ENCODE measurements at regions not wholly inside any gene's neighbourhood (a gene's known extent, or its start where the extent isn't known, plus 50 kb on each side); places are given as distances from the start of the nearest gene placed in this dataset.

- H3K4me2 ChIP-seq (ENCODE audit: low read depth, low read length, poor library complexity, severe bottlenecking), result no peak overlapping the region
- no peaks in the 10 kb centered on the region for H3K9me3 ChIP-seq (ENCODE audit: insufficient read depth, low read depth, low read length)
- H3K27me3 ChIP-seq (ENCODE audit: insufficient read depth, low read length, poor library complexity, severe bottlenecking), result no peaks in the 10 kb centered on the region
- no peaks in the 10 kb centered on the region for H3K36me3 ChIP-seq (ENCODE audit: insufficient read depth, low read length)
- H3K4me1 ChIP-seq (ENCODE audit: insufficient read depth, low read length, poor library complexity, severe bottlenecking), result no peaks in the 10 kb centered on the region
- no peaks in the 10 kb centered on the region for H3F3A ChIP-seq (ENCODE audit: low read depth)
- no peak overlapping the region for H3K4me3 ChIP-seq (ENCODE audit: low read length, poor library complexity, severe bottlenecking)
- no peak overlapping the region for H2AFZ ChIP-seq (ENCODE audit: low read length)
- TF ChIP-seq CTCF (conservative IDR thresholded peaks at IDR 0.05; ENCODE audit: low read length) (no peak; the same call in 1 of the 2 replicates), EZH2phosphoT487 (IDR thresholded peaks at IDR 0.05; ENCODE audit: borderline replicate concordance) (no peak)
- H4K20me1 ChIP-seq (ENCODE audit: insufficient read depth, low read length, poor library complexity, severe bottlenecking), result no peaks in the 10 kb centered on the region
- H3K79me2 ChIP-seq (ENCODE audit: insufficient read depth, low read length), result no peaks in the 10 kb centered on the region
- H3K9me2 ChIP-seq (replicated peaks; ENCODE audit: low read depth, low read length), result no peaks in the 10 kb centered on the region
- no peak overlapping the region for H3K9ac ChIP-seq (ENCODE audit: low read depth, low read length, poor library complexity, severe bottlenecking)
Measured at GRCh38 chr1:194117582-194117981, 931.2 kb upstream of the B3GALT2 start.

GRCh38 chr1:194114288-194114687 lies 927.9 kb upstream of the B3GALT2 start:
- H3K36me3 ChIP-seq (ENCODE audit: insufficient read depth, low read length), result no peaks in the 10 kb centered on the region
- no peaks in the 10 kb centered on the region for H3K9me3 ChIP-seq (ENCODE audit: insufficient read depth, low read depth, low read length)
- no peaks in the 10 kb centered on the region for H4K20me1 ChIP-seq (ENCODE audit: insufficient read depth, low read length, poor library complexity, severe bottlenecking)
- no peaks in the 10 kb centered on the region for H3K79me2 ChIP-seq (ENCODE audit: insufficient read depth, low read length)
- no peaks in the 10 kb centered on the region for H3F3A ChIP-seq (ENCODE audit: low read depth)
- H3K9me2 ChIP-seq (replicated peaks; ENCODE audit: low read depth, low read length), result no peaks in the 10 kb centered on the region
- H2AFZ ChIP-seq (ENCODE audit: low read length), result no peak overlapping the region
- no peaks in the 10 kb centered on the region for H3K4me1 ChIP-seq (ENCODE audit: insufficient read depth, low read length, poor library complexity, severe bottlenecking)
- H3K27me3 ChIP-seq (ENCODE audit: insufficient read depth, low read length, poor library complexity, severe bottlenecking), result no peaks in the 10 kb centered on the region
- H3K9ac ChIP-seq (ENCODE audit: low read depth, low read length, poor library complexity, severe bottlenecking), result no peak overlapping the region
- TF ChIP-seq CTCF (conservative IDR thresholded peaks at IDR 0.05; ENCODE audit: low read length) (no peak), EZH2phosphoT487 (IDR thresholded peaks at IDR 0.05; ENCODE audit: borderline replicate concordance) (no peak)
- H3K4me2 ChIP-seq (ENCODE audit: low read depth, low read length, poor library complexity, severe bottlenecking), result no peak overlapping the region
- H3K4me3 ChIP-seq (ENCODE audit: low read length, poor library complexity, severe bottlenecking), result no peak overlapping the region

- H3K9me3 ChIP-seq (ENCODE audit: insufficient read depth, low read depth, low read length), result no peaks in the 10 kb centered on the region
- no peak overlapping the region for H3K9ac ChIP-seq (ENCODE audit: low read depth, low read length, poor library complexity, severe bottlenecking)
- H2AFZ ChIP-seq (ENCODE audit: low read length), result no peak overlapping the region
- H3F3A ChIP-seq (ENCODE audit: low read depth), result no peaks in the 10 kb centered on the region
- no peak overlapping the region for H3K4me3 ChIP-seq (ENCODE audit: low read length, poor library complexity, severe bottlenecking)
- no peaks in the 10 kb centered on the region for H3K4me1 ChIP-seq (ENCODE audit: insufficient read depth, low read length, poor library complexity, severe bottlenecking)
- H3K9me2 ChIP-seq (replicated peaks; ENCODE audit: low read depth, low read length), result no peaks in the 10 kb centered on the region
- H3K4me2 ChIP-seq (ENCODE audit: low read depth, low read length, poor library complexity, severe bottlenecking), result no peak overlapping the region
- no peaks in the 10 kb centered on the region for H3K79me2 ChIP-seq (ENCODE audit: insufficient read depth, low read length)
- TF ChIP-seq CTCF (conservative IDR thresholded peaks at IDR 0.05; ENCODE audit: low read length), result no peak
- TF ChIP-seq EZH2phosphoT487 (IDR thresholded peaks at IDR 0.05; ENCODE audit: borderline replicate concordance), result no peak
- no peaks in the 10 kb centered on the region for H4K20me1 ChIP-seq (ENCODE audit: insufficient read depth, low read length, poor library complexity, severe bottlenecking)
- no peaks in the 10 kb centered on the region for H3K36me3 ChIP-seq (ENCODE audit: insufficient read depth, low read length)
- H3K27me3 ChIP-seq (ENCODE audit: insufficient read depth, low read length, poor library complexity, severe bottlenecking), result no peaks in the 10 kb centered on the region
Measured at GRCh38 chr1:194105381-194105780, 919.0 kb upstream of the B3GALT2 start.

All from Loucy (cell line).